Brain microvascular endothelial cell (primary cell): ENCODE measurements at regions not wholly inside any gene's neighbourhood (a gene's known extent, or its start where the extent isn't known, plus 50 kb on each side); places are given as distances from the start of the nearest gene placed in this dataset.
A peak's percentile ranks its signal among the peaks of the same experiment; 100 is the strongest.

Experiments
- DNase-seq: peaks from one replicate; pipeline ENCODE4 v3.0.0-alpha.2; 2020
- H3K27ac ChIP-seq: fragments of 250-450 bp; sonication (Bioruptor Pico); 2 replicates; pipeline ENCODE4 v1.5.1; 2020; ENCODE audit warnings: mild to moderate bottlenecking, moderate library complexity
- H3K27me3 ChIP-seq: fragments of 250-450 bp; sonication (Bioruptor Pico); replicated peaks from 2 replicates; pipeline ENCODE4 v1.5.1; 2020; ENCODE audit warnings: mild to moderate bottlenecking
- H3K36me3 ChIP-seq: fragments of 250-450 bp; sonication (Bioruptor Pico); replicated peaks from 2 replicates; pipeline ENCODE4 v1.5.1; 2020; ENCODE audit warnings: mild to moderate bottlenecking
- H3K4me3 ChIP-seq: 2 replicates; pipeline ENCODE4 v1.5.1; 2011; ENCODE audit warnings: low read depth, mild to moderate bottlenecking, control low read depth, low read length, moderate library complexity
- in situ Hi-C: cut with HindIII; loops from 2 replicates; pipeline ENCODE4 v1.10.0; 2017; ENCODE audit warnings: low sequenced_read_pairs, low pct_ligation_motif_present
- TF ChIP-seq, protein P1 (sequence below): IDR thresholded peaks from 2 replicates; pipeline ENCODE4 v1.5.1; 2011; ENCODE audit warnings: low read depth, mild to moderate bottlenecking, moderate library complexity, low read length, control low read depth, inconsistent platforms; ENCODE audit errors: missing control alignments

DNA sequence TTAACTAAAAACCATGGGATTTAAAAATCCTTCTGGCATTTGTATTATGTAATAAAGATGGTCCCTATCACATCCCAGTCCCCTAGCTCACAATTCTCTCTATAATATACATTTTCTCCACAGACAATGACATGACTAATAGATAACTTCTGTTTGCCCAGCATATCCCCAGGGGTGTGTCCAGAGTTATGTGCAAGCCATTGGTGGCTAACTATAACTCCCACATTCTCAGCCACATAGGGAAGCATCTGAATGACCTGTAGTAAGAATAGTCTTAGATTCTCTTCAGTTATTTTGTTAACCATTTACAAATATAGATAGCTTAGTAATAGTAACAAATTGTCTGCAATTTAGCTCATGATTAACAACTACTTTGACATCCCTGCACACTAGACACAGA is 52.2 kb upstream of the RBSN start:
- Histone ChIP-seq H3K4me3 (no peak overlapping the region), H3K27me3 (peaks cover 10% of the 10 kb centered on the region), H3K36me3 (no peaks in the 10 kb centered on the region), H3K27ac (no peak overlapping the region)
- TF ChIP-seq, protein P1, sequence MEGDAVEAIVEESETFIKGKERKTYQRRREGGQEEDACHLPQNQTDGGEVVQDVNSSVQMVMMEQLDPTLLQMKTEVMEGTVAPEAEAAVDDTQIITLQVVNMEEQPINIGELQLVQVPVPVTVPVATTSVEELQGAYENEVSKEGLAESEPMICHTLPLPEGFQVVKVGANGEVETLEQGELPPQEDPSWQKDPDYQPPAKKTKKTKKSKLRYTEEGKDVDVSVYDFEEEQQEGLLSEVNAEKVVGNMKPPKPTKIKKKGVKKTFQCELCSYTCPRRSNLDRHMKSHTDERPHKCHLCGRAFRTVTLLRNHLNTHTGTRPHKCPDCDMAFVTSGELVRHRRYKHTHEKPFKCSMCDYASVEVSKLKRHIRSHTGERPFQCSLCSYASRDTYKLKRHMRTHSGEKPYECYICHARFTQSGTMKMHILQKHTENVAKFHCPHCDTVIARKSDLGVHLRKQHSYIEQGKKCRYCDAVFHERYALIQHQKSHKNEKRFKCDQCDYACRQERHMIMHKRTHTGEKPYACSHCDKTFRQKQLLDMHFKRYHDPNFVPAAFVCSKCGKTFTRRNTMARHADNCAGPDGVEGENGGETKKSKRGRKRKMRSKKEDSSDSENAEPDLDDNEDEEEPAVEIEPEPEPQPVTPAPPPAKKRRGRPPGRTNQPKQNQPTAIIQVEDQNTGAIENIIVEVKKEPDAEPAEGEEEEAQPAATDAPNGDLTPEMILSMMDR, result no peak
- DNase-seq, result peak; percentile 2
- in situ Hi-C loops, result no loop called here

DNA sequence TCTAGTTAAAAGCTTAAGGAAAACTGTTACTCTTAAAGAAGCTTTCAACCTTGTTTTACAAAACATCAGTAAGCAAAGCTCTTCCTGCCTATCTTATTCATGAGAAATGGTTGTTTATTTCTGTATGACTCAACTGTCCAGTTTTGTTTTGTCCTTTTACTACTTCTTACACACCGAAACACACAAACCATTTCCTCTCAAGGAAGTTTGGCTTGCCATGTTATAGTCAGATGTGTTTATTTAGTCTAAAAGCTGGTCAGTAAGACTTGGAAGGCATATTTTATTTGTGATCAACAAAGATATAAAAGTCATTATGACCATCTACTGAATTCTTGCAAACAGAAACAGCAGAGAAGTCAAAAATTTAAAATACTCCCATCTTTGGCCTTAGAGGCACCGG is 53.2 kb upstream of the RBSN start:
- Histone ChIP-seq H3K4me3 (no peak overlapping the region), H3K27ac (no peak overlapping the region), H3K27me3 (peaks cover 10% of the 10 kb centered on the region), H3K36me3 (no peaks in the 10 kb centered on the region)
- TF ChIP-seq, protein P1, result no peak
- DNase-seq, result no peak
- in situ Hi-C loops, result no loop called here

DNA sequence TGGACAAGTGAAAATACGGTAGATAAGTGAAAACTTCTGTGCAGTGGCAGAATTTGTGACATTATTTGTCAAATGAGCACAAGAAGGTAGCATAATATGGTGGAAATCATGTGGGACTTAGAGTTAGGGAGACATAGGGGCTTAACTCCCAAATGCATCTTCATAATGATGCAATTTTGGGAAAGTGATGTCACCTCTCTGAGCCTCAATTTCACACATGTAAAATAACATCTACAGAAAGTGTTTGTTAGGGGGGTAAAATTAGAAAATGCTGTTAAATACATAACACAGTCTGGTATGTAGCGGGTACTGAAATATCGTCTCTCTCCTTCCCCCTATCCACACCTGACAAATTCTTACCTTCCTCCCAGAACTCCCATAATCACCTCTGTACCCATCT is 52.9 kb upstream of the CAPN7 start:
- DNase-seq, result no peak
- no peak overlapping the region for H3K4me3 ChIP-seq
- H3K36me3 ChIP-seq, result no peaks in the 10 kb centered on the region
- in situ Hi-C loops, result no loop called here
- H3K27me3 ChIP-seq, result peaks cover 9% of the 10 kb centered on the region
- H3K27ac ChIP-seq, result no peak overlapping the region
- TF ChIP-seq, protein P1, result no peak

GRCh38 chr3:15154326-15154725 is 51.7 kb upstream of the CAPN7 start:
- no peak overlapping the region for H3K4me3 ChIP-seq
- no peaks in the 10 kb centered on the region for H3K36me3 ChIP-seq
- in situ Hi-C loops, result no loop called here
- no peak for DNase-seq
- TF ChIP-seq, protein P1, result no peak
- peaks cover 9% of the 10 kb centered on the region for H3K27me3 ChIP-seq
- H3K27ac ChIP-seq, result no peak overlapping the region

GRCh38 chr3:15155840-15156360 is 50.1 kb upstream of the CAPN7 start:
- TF ChIP-seq, protein P1, result no peak
- Histone ChIP-seq H3K27ac (no peak overlapping the region), H3K4me3 (no peak overlapping the region), H3K36me3 (no peaks in the 10 kb centered on the region), H3K27me3 (peaks cover 9% of the 10 kb centered on the region)
- no peak for DNase-seq
- in situ Hi-C loops, result no loop called here
